ENCODE measurements at regions not wholly inside any gene's neighbourhood (a gene's known extent, or its start where the extent isn't known, plus 50 kb on each side); places are given as distances from the start of the nearest gene placed in this dataset.

DNA sequence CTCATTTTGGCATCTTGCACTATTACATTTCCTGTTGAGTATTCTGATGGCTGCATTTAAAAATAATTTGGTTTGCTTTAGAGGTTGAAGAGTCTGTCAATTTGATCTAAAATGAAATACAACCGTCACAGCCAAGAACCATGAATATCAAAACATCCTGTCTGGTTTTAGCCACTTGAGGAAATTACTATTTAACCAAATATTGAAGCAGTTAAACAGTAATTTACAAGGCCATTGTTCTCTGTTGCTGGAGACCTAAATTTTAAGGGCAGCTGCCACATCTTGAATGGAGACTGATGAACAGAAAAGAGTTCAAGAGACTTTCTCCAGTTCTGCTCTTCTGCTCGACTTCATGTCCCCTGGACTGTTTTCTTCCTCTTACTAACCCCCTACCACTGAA, 549.4 kb downstream of the LRRC70 start:
- peak overlapping the region; percentile 68 for H3K27ac Mint-ChIP-seq (ENCODE audit: unreplicated experiment)
- no peaks in the 10 kb centered on the region for H3K36me3 Mint-ChIP-seq (ENCODE audit: insufficient read depth, unreplicated experiment)
- BruUV-seq (replicated peaks), result no TSS peak
- intact Hi-C loops (cut with micrococcal nuclease; ENCODE audit: unreplicated experiment), result loop anchor here (10.0 kb wide), 1 partner anchor 837 kb away; the partner anchor contains the start of gene HTR1A
- H3K4me1 Mint-ChIP-seq (ENCODE audit: low read depth, unreplicated experiment), result peaks cover 45% of the 10 kb centered on the region
- TF ChIP-seq CTCF (IDR thresholded peaks at IDR 0.05; ENCODE audit: unreplicated experiment), result no peak
- no peaks in the 10 kb centered on the region for H3K9me3 Mint-ChIP-seq (ENCODE audit: low read depth, unreplicated experiment)
- DNase-seq, result no peak
- no peaks in the 10 kb centered on the region for H3K27me3 Mint-ChIP-seq (ENCODE audit: unreplicated experiment)
- CTCF ChIA-PET, result interaction anchor here (0.6 kb wide), 1 partner anchor 8 kb away, joined by 3 read pairs; no protein-coding TSS in a partner anchor
- peak overlapping the region; percentile 19 for H3K4me3 Mint-ChIP-seq (ENCODE audit: low read depth, unreplicated experiment)

GRCh38 chr5:63127054-63127453, 548.4 kb downstream of the LRRC70 start:
- CTCF ChIA-PET, result no interaction called here
- no peak overlapping the region for H3K4me3 Mint-ChIP-seq (ENCODE audit: low read depth, unreplicated experiment)
- no peaks in the 10 kb centered on the region for H3K27me3 Mint-ChIP-seq (ENCODE audit: unreplicated experiment)
- H3K36me3 Mint-ChIP-seq (ENCODE audit: insufficient read depth, unreplicated experiment), result no peaks in the 10 kb centered on the region
- no TSS peak for BruUV-seq (replicated peaks)
- TF ChIP-seq CTCF (IDR thresholded peaks at IDR 0.05; ENCODE audit: unreplicated experiment), result no peak
- intact Hi-C loops (cut with micrococcal nuclease; ENCODE audit: unreplicated experiment), result loop anchor here (2.0 to 10.0 kb wide), 2 partner anchors 274 to 838 kb away; partner anchors contain the start of gene HTR1A
- H3K27ac Mint-ChIP-seq (ENCODE audit: unreplicated experiment), result peak overlapping the region; percentile 68
- H3K4me1 Mint-ChIP-seq (ENCODE audit: low read depth, unreplicated experiment), result peaks cover 43% of the 10 kb centered on the region
- no peak for DNase-seq
- H3K9me3 Mint-ChIP-seq (ENCODE audit: low read depth, unreplicated experiment), result no peaks in the 10 kb centered on the region

DNA sequence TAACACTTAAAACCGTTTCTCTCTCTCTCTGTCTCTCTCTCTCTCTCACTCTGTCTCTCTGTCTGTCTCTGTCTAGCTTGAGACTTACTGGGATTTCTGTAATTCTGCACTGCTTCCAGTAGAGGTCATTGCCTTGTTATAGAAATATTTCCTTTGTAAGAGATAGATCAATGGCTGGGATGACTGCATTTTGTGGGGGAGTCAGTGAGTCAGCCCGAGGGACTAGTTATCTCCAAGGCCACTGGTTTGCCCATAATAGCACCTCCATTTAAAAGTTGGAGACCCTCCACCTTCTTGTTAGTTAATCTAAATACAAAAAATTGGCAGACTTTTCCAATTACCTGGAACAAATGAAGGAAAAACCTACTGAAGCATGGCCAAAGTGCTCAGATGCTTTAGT, 547.2 kb downstream of the LRRC70 start:
- Mint-ChIP-seq H3K9me3 (ENCODE audit: low read depth, unreplicated experiment) (no peaks in the 10 kb centered on the region), H3K4me3 (ENCODE audit: low read depth, unreplicated experiment) (no peak overlapping the region), H3K4me1 (ENCODE audit: low read depth, unreplicated experiment) (peaks cover 33% of the 10 kb centered on the region), H3K36me3 (ENCODE audit: insufficient read depth, unreplicated experiment) (no peaks in the 10 kb centered on the region), H3K27ac (ENCODE audit: unreplicated experiment) (peak overlapping the region; percentile 46), H3K27me3 (ENCODE audit: unreplicated experiment) (no peaks in the 10 kb centered on the region)
- TF ChIP-seq CTCF (IDR thresholded peaks at IDR 0.05; ENCODE audit: unreplicated experiment), result peak; percentile 40
- CTCF ChIA-PET, result interaction anchor here (0.6 to 0.9 kb wide), 2 partner anchors 32 to 205 kb away, joined by 3 to 4 read pairs; no protein-coding TSS in a partner anchor
- peak; percentile 14 for DNase-seq
- BruUV-seq (replicated peaks), result no TSS peak
- intact Hi-C loops (cut with micrococcal nuclease; ENCODE audit: unreplicated experiment), result loop anchor here (2.0 to 10.0 kb wide), 2 partner anchors 275 to 839 kb away; partner anchors contain the start of gene HTR1A

DNA sequence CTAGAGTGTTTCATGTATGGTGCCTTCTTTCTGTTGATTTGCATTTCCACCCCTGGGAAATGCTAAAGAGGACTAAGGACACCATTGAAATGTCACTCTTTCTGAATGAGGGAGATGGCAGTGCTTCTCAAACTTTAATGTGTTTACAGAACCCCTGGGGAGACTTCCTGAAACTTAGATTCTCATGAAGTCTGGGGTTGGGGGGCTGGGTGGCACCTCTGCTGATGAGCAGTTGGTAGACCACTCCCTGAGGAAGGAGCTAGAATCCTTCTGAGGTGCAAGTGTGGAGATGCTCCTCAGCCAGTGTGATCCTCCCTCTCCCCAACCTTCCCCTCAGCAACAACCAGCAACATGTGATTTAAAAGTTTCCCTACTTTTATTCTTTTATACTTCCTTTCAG, 546.8 kb downstream of the LRRC70 start:
- TF ChIP-seq CTCF (IDR thresholded peaks at IDR 0.05; ENCODE audit: unreplicated experiment), result no peak
- no peaks in the 10 kb centered on the region for H3K36me3 Mint-ChIP-seq (ENCODE audit: insufficient read depth, unreplicated experiment)
- CTCF ChIA-PET, result interaction anchor here (0.6 to 0.9 kb wide), 3 partner anchors 32 to 205 kb away, joined by 3 to 4 read pairs (median 4); no protein-coding TSS in a partner anchor
- intact Hi-C loops (cut with micrococcal nuclease; ENCODE audit: unreplicated experiment), result loop anchor here (10.0 kb wide), 1 partner anchor 839 kb away; the partner anchor contains the start of gene HTR1A
- peak overlapping the region; percentile 46 for H3K27ac Mint-ChIP-seq (ENCODE audit: unreplicated experiment)
- DNase-seq, result no peak
- H3K4me1 Mint-ChIP-seq (ENCODE audit: low read depth, unreplicated experiment), result peaks cover 33% of the 10 kb centered on the region
- no peaks in the 10 kb centered on the region for H3K9me3 Mint-ChIP-seq (ENCODE audit: low read depth, unreplicated experiment)
- H3K27me3 Mint-ChIP-seq (ENCODE audit: unreplicated experiment), result no peaks in the 10 kb centered on the region
- BruUV-seq (replicated peaks), result no TSS peak
- H3K4me3 Mint-ChIP-seq (ENCODE audit: low read depth, unreplicated experiment), result no peak overlapping the region

Data from Calu3 (cell line).